Hepatocyte (in vitro differentiated cells): ENCODE measurements at regions not wholly inside any gene's neighbourhood (a gene's known extent, or its start where the extent isn't known, plus 50 kb on each side); places are given as distances from the start of the nearest gene placed in this dataset.
A peak's percentile ranks its signal among the peaks of the same experiment; 100 is the strongest.

Source experiments
- DNase-seq: peaks from one replicate; pipeline ENCODE4 v3.0.0-alpha.2; 2016; ENCODE audit warnings: low spot score
- H2AFZ ChIP-seq: fragments of 200-600 bp; sonication (generic); 2 replicates; pipeline ENCODE4 v1.6.0; 2016; ENCODE audit warnings: antibody characterized with exemption, mild to moderate bottlenecking
- H3K27ac ChIP-seq: fragments of 200-600 bp; sonication (generic); 2 replicates; pipeline ENCODE4 v1.5.1; 2016; ENCODE audit warnings: mild to moderate bottlenecking
- H3K27me3 ChIP-seq: fragments of 200-600 bp; sonication (generic); 2 replicates; pipeline ENCODE4 v1.6.1; 2016
- H3K36me3 ChIP-seq: fragments of 200-600 bp; sonication (generic); replicated peaks from 2 replicates; pipeline ENCODE4 v1.5.1; 2016; ENCODE audit warnings: low read depth; ENCODE audit not compliant: insufficient read depth
- H3K4me1 ChIP-seq: fragments of 200-600 bp; sonication (generic); 2 replicates; pipeline ENCODE4 v1.5.1; 2016; ENCODE audit warnings: mild to moderate bottlenecking, moderate library complexity; ENCODE audit not compliant: insufficient read depth
- H3K4me2 ChIP-seq: fragments of 200-600 bp; sonication (generic); 2 replicates; pipeline ENCODE4 v1.6.0; 2016
- H3K4me3 ChIP-seq: fragments of 200-600 bp; sonication (generic); 2 replicates; pipeline ENCODE4 v1.5.1; 2016; ENCODE audit warnings: mild to moderate bottlenecking
- H3K79me2 ChIP-seq: fragments of 200-600 bp; sonication (generic); 2 replicates; pipeline ENCODE4 v1.6.0; 2017; ENCODE audit warnings: mild to moderate bottlenecking
- H3K9me2 ChIP-seq: fragments of 200-600 bp; sonication (generic); replicated peaks from 2 replicates; pipeline ENCODE4 v1.6.0; 2017; ENCODE audit warnings: mild to moderate bottlenecking; ENCODE audit not compliant: insufficient read depth
- H3K9me3 ChIP-seq: fragments of 200-600 bp; sonication (generic); 2 replicates; pipeline ENCODE4 v1.5.1; 2016; ENCODE audit warnings: low read depth, mild to moderate bottlenecking
- H4K20me1 ChIP-seq: fragments of 200-600 bp; sonication (generic); 2 replicates; pipeline ENCODE4 v1.6.0; 2016; ENCODE audit warnings: mild to moderate bottlenecking; ENCODE audit not compliant: insufficient read depth, poor library complexity, severe bottlenecking
- EZH2 ChIP-seq: fragments of 200-600 bp; sonication (generic); IDR thresholded peaks from 2 replicates; pipeline ENCODE4 v1.6.1; 2016; ENCODE audit warnings: antibody characterized with exemption, mild to moderate bottlenecking, borderline replicate concordance
- EZH2phosphoT487 ChIP-seq: fragments of 200-600 bp; sonication (generic); IDR thresholded peaks from one replicate; pipeline ENCODE4 v1.6.1; 2018; ENCODE audit warnings: antibody characterized with exemption, mild to moderate bottlenecking, low read depth, moderate library complexity; ENCODE audit not compliant: unreplicated experiment, severe bottlenecking
- WGBS: methylation state at CpG from one replicate; pipeline ENCODE4 v1.1.6; 2016; ENCODE audit warnings: low lambda C conversion rate; ENCODE audit errors: missing lambda C conversion rate; 5-methylcytosine and 5-hydroxymethylcytosine counted together
- TF ChIP-seq, protein P1 (sequence below): fragments of 200-600 bp; sonication (generic); IDR thresholded peaks from 2 replicates; pipeline ENCODE4 v1.5.1; 2016; ENCODE audit warnings: antibody characterized with exemption, mild to moderate bottlenecking; ENCODE audit not compliant: poor library complexity

DNA sequence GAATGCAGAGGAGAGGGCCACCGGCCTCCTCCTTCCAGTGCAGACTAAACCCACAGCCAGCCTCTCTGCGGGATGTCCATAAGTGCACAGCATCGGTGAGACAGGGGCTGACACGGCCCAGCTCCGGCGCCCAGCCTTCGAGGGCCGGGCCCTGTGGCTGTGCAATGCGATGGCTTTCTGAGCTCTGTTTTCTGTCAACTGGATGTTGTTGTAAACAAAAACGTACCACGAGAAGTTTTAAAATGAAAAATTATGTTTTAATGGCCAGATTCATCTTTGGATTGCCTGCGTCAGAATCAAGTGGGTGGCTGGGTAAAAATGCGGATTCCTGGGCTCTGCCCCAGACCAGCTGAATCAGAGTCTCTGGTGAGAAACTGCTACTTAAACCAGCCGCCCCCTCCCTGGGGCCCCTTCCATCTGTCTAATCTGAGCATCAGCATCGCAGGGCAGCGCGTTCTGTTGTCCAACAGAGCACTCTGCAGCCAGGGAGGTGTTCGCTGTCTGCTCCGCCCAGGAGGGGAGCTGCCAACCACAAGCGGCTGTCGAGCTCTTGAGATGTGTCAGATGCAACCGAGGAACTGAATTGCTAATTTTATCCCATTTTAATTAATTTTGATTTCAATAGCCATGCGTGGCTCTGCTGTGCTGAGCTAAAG is 133.4 kb downstream of the RFLNA start:
- Histone ChIP-seq H3K27me3 (no peaks in the 10 kb centered on the region), H3K4me1 (peaks cover 15% of the 10 kb centered on the region), H3K79me2 (no peaks in the 10 kb centered on the region), H3K4me3 (no peak overlapping the region), H4K20me1 (no peaks in the 10 kb centered on the region), H3K4me2 (no peak overlapping the region), H3K36me3 (no peaks in the 10 kb centered on the region), H3K27ac (peak overlapping the region; percentile 72), H3K9me3 (no peaks in the 10 kb centered on the region), H2AFZ (no peak overlapping the region), H3K9me2 (no peaks in the 10 kb centered on the region)
- DNase-seq, result peak; percentile 80
- TF ChIP-seq EZH2phosphoT487 (no peak), EZH2 (no peak)
- TF ChIP-seq, protein P1, sequence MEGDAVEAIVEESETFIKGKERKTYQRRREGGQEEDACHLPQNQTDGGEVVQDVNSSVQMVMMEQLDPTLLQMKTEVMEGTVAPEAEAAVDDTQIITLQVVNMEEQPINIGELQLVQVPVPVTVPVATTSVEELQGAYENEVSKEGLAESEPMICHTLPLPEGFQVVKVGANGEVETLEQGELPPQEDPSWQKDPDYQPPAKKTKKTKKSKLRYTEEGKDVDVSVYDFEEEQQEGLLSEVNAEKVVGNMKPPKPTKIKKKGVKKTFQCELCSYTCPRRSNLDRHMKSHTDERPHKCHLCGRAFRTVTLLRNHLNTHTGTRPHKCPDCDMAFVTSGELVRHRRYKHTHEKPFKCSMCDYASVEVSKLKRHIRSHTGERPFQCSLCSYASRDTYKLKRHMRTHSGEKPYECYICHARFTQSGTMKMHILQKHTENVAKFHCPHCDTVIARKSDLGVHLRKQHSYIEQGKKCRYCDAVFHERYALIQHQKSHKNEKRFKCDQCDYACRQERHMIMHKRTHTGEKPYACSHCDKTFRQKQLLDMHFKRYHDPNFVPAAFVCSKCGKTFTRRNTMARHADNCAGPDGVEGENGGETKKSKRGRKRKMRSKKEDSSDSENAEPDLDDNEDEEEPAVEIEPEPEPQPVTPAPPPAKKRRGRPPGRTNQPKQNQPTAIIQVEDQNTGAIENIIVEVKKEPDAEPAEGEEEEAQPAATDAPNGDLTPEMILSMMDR, result no peak
- 61% methylated on average over 23 of the region's 23 CpGs for whole genome bisulfite sequencing

DNA sequence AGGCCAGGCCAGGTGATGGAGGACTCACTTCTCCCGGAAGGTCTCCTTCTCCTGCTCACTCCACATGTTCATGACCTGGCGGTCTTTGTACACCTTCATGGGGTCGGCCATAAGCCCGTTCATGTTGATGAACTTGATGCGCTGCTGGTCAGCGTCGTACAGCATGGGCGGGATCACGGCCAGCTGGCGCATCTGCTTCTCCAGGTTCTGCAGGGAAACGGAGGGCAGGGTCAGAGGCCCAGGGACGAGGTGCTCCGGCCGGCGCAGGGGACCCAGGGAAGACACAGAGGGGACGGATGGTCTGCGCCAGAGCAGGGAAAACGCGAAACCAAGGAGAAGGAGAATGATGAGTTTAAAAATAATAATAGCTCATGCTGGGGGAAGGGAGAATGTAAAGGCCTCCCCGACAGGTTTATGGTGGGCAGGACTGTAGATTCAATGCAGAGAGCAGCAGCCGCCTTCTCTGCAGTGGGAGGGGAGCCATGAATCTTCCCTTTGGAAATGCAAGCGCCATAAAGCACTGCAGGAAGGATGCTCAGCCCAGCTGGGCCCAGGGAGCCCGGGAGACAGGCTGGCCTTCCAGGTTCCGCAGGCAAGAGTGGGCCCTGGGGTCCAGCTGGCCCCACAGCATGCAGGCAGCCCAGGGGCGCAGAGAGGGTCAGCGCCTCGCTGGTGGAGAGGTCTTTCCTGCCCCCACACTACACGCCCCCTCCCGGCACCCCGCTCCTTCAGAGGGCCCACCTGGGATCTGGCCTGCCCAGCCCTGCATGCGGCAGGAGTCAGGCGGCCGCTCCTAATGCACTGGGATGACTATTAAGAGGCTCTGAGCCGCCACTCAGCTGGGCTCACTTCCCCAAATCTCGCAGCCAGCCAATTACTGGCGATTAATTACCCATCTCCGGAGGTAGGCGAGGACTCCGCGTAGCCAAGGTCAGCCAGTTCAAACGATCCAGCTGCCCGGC is 132.0 kb downstream of the RFLNA start:
- Histone ChIP-seq H3K36me3 (no peaks in the 10 kb centered on the region), H3K27ac (no peak overlapping the region), H4K20me1 (no peaks in the 10 kb centered on the region), H3K4me3 (no peak overlapping the region), H3K79me2 (no peaks in the 10 kb centered on the region), H3K4me2 (no peak overlapping the region), H3K9me3 (no peaks in the 10 kb centered on the region), H3K9me2 (no peaks in the 10 kb centered on the region), H3K27me3 (no peaks in the 10 kb centered on the region), H2AFZ (no peak overlapping the region), H3K4me1 (peaks cover 27% of the 10 kb centered on the region)
- WGBS, result 90% methylated on average over 37 of the region's 42 CpGs
- no peak for DNase-seq
- TF ChIP-seq EZH2phosphoT487, result no peak
- TF ChIP-seq, protein P1, result no peak
- no peak for TF ChIP-seq EZH2

DNA sequence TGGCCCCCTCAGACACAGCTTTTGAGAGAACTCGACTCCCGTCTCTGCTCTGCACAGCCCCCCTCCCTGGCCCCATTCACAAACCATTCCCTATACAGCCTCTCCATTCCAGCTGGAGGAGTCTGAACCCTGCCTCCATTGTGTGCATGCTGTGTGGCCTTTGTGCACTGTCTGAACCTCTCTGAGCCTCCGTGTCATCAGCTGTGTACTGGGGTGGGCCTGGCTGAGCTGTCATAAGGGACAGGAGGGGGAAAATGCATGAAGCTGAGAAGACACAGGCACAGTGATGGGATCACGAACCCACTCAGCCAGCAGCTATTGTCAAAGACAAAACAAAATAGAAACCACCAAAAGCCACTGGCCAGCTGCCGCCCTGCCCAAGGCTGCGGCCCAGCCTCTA is 130.8 kb downstream of the RFLNA start:
- H3K27me3 ChIP-seq, result no peaks in the 10 kb centered on the region
- H3K79me2 ChIP-seq, result no peaks in the 10 kb centered on the region
- H3K9me3 ChIP-seq, result no peaks in the 10 kb centered on the region
- H3K27ac ChIP-seq, result no peak overlapping the region
- 95% methylated on average over 6 of the region's 6 CpGs for WGBS
- H3K4me2 ChIP-seq, result no peak overlapping the region
- H3K36me3 ChIP-seq, result no peaks in the 10 kb centered on the region
- DNase-seq, result no peak
- no peaks in the 10 kb centered on the region for H3K9me2 ChIP-seq
- no peak overlapping the region for H3K4me3 ChIP-seq
- H4K20me1 ChIP-seq, result no peaks in the 10 kb centered on the region
- TF ChIP-seq, protein P1, result no peak
- TF ChIP-seq EZH2phosphoT487, result no peak
- TF ChIP-seq EZH2, result no peak
- no peak overlapping the region for H2AFZ ChIP-seq
- H3K4me1 ChIP-seq, result peaks cover 28% of the 10 kb centered on the region
